ENCODE measurements at regions not wholly inside any gene's neighbourhood (a gene's known extent, or its start where the extent isn't known, plus 50 kb on each side); places are given as distances from the start of the nearest gene placed in this dataset.

- no peak for DNase-seq
These were observed 1074.3 kb downstream of the TTLL7 start for GRCh38 chr1:82924666-82925065.

GRCh38 chr1:82923931-82924330 is 1075.0 kb downstream of the TTLL7 start:
- no peak for DNase-seq

GRCh38 chr1:82921759-82922158 is 1077.2 kb downstream of the TTLL7 start:
- no peak for DNase-seq

GRCh38 chr1:82920418-82921248 is 1078.3 kb downstream of the TTLL7 start:
- DNase-seq = no peak

GRCh38 chr1:82919837-82920236 is 1079.1 kb downstream of the TTLL7 start:
- DNase-seq = no peak

GRCh38 chr1:82907313-82907712 is 1091.6 kb downstream of the TTLL7 start:
- DNase-seq = no peak

- DNase-seq = no peak
These were observed 1095.3 kb downstream of the TTLL7 start for GRCh38 chr1:82903626-82904025.

GRCh38 chr1:82901561-82901960 is 1097.4 kb downstream of the TTLL7 start:
- DNase-seq = no peak

GRCh38 chr1:82901118-82901517 is 1097.8 kb downstream of the TTLL7 start:
- DNase-seq = no peak

- no peak for DNase-seq
These were observed 1098.3 kb downstream of the ADGRL2 start for GRCh38 chr1:82899017-82899416.

GRCh38 chr1:82897549-82897948 is 1096.8 kb downstream of the ADGRL2 start:
- DNase-seq = no peak

- DNase-seq = no peak
These were observed 1095.3 kb downstream of the ADGRL2 start for GRCh38 chr1:82896036-82896435.

GRCh38 chr1:82894635-82895034 is 1093.9 kb downstream of the ADGRL2 start:
- DNase-seq = no peak

GRCh38 chr1:82893712-82894470 is 1093.2 kb downstream of the ADGRL2 start:
- DNase-seq = no peak

- DNase-seq = no peak
These were observed 1079.8 kb downstream of the ADGRL2 start for GRCh38 chr1:82880506-82880905.

- no peak for DNase-seq
These were observed 1079.1 kb downstream of the ADGRL2 start for GRCh38 chr1:82879701-82880305.

GRCh38 chr1:82875170-82875569 is 1074.4 kb downstream of the ADGRL2 start:
- DNase-seq = no peak

GRCh38 chr1:82874041-82874440 is 1073.3 kb downstream of the ADGRL2 start:
- DNase-seq = no peak

GRCh38 chr1:82870332-82870731 is 1069.6 kb downstream of the ADGRL2 start:
- no peak for DNase-seq

GRCh38 chr1:82867781-82868180 is 1067.0 kb downstream of the ADGRL2 start:
- no peak for DNase-seq

- no peak for DNase-seq
These were observed 1061.0 kb downstream of the ADGRL2 start for GRCh38 chr1:82861749-82862148.

- no peak for DNase-seq
These were observed 1057.3 kb downstream of the ADGRL2 start for GRCh38 chr1:82858031-82858430.

- no peak for DNase-seq
These were observed 1048.7 kb downstream of the ADGRL2 start for GRCh38 chr1:82849460-82849859.

GRCh38 chr1:82848043-82848442 is 1047.3 kb downstream of the ADGRL2 start:
- no peak for DNase-seq

Measured in NCI-H2081 treated with DMSO at 0.1 percent for 48 hours (cell line).